ENCODE measurements at regions not wholly inside any gene's neighbourhood (a gene's known extent, or its start where the extent isn't known, plus 50 kb on each side); places are given as distances from the start of the nearest gene placed in this dataset.

GRCh38 chr3:5390221-5390620 lies 202.7 kb downstream of the EDEM1 start:
- DNase-seq (ENCODE audit: low read depth) = peak; percentile 52

GRCh38 chr3:5390936-5391625 lies 203.6 kb downstream of the EDEM1 start:
- no peak for TF ChIP-seq CTCF (IDR thresholded peaks at IDR 0.05; ENCODE audit: insufficient read depth, low read depth, low read length, missing control alignments)
- H3K4me3 ChIP-seq (ENCODE audit: low read depth, low read length) = no peak overlapping the region
- no peak for DNase-seq (ENCODE audit: low read depth)

More at GRCh38 chr3:5390221-5390620, 202.7 kb downstream of the EDEM1 start:
- no peak overlapping the region for H3K4me3 ChIP-seq (ENCODE audit: low read depth, low read length)
- TF ChIP-seq CTCF (IDR thresholded peaks at IDR 0.05; ENCODE audit: insufficient read depth, low read depth, low read length, missing control alignments) = no peak

- no peak overlapping the region for H3K4me3 ChIP-seq (ENCODE audit: low read depth, low read length)
- no peak for DNase-seq (ENCODE audit: low read depth)
- TF ChIP-seq CTCF (IDR thresholded peaks at IDR 0.05; ENCODE audit: insufficient read depth, low read depth, low read length, missing control alignments) = no peak
Observed at GRCh38 chr3:5401002-5401401, 213.5 kb downstream of the EDEM1 start.

GRCh38 chr3:5404718-5405117 lies 217.2 kb downstream of the EDEM1 start:
- no peak overlapping the region for H3K4me3 ChIP-seq (ENCODE audit: low read depth, low read length)
- no peak for TF ChIP-seq CTCF (IDR thresholded peaks at IDR 0.05; ENCODE audit: insufficient read depth, low read depth, low read length, missing control alignments)
- no peak for DNase-seq (ENCODE audit: low read depth)

GRCh38 chr3:5411786-5412185 lies 224.3 kb downstream of the EDEM1 start:
- no peak for DNase-seq (ENCODE audit: low read depth)
- H3K4me3 ChIP-seq (ENCODE audit: low read depth, low read length) = no peak overlapping the region
- no peak for TF ChIP-seq CTCF (IDR thresholded peaks at IDR 0.05; ENCODE audit: insufficient read depth, low read depth, low read length, missing control alignments)

- no peak overlapping the region for H3K4me3 ChIP-seq (ENCODE audit: low read depth, low read length)
- DNase-seq (ENCODE audit: low read depth) = peak; percentile 68
- TF ChIP-seq CTCF (IDR thresholded peaks at IDR 0.05; ENCODE audit: insufficient read depth, low read depth, low read length, missing control alignments) = no peak
Observed at GRCh38 chr3:5423076-5423475, 235.6 kb downstream of the EDEM1 start.

- no peak overlapping the region for H3K4me3 ChIP-seq (ENCODE audit: low read depth, low read length)
- DNase-seq (ENCODE audit: low read depth) = no peak
- TF ChIP-seq CTCF (IDR thresholded peaks at IDR 0.05; ENCODE audit: insufficient read depth, low read depth, low read length, missing control alignments) = no peak
Observed at GRCh38 chr3:5423523-5423922, 236.0 kb downstream of the EDEM1 start.
